SU-DHL-6 (cell line): ENCODE measurements at regions not wholly inside any gene's neighbourhood (a gene's known extent, or its start where the extent isn't known, plus 50 kb on each side); places are given as distances from the start of the nearest gene placed in this dataset.

Source experiments
- H2AFZ ChIP-seq: fragments of 200-600 bp; sonication (generic); 2 replicates; pipeline ENCODE4 v1.6.1; 2014; ENCODE audit warnings: low read depth, mild to moderate bottlenecking, moderate library complexity, mixed read lengths, antibody characterized with exemption, low read length; ENCODE audit not compliant: severe bottlenecking
- H3F3A ChIP-seq: fragments of 200-600 bp; shearing (Covaris generic); 2 replicates; pipeline ENCODE4 v1.6.0; 2016; ENCODE audit warnings: antibody characterized with exemption, mild to moderate bottlenecking; ENCODE audit not compliant: insufficient read depth
- H3K27ac ChIP-seq: fragments of 200-600 bp; sonication (generic); 2 replicates; pipeline ENCODE4 v1.5.1; 2016; ENCODE audit warnings: low read depth, mild to moderate bottlenecking, low read length, moderate library complexity, mixed read lengths
- H3K27me3 ChIP-seq: fragments of 200-600 bp; sonication (generic), shearing (Covaris generic); 2 replicates; pipeline ENCODE4 v1.6.0; 2014; ENCODE audit warnings: mild to moderate bottlenecking, low read length
- H3K36me3 ChIP-seq: fragments of 200-600 bp; sonication (generic); 2 replicates; pipeline ENCODE4 v1.6.1; 2014; ENCODE audit warnings: mild to moderate bottlenecking, low read length, mixed read lengths
- H3K4me2 ChIP-seq: fragments of 300-600, 200-600 bp; shearing (Covaris generic), sonication (generic); 2 replicates; pipeline ENCODE4 v1.6.0; 2014; ENCODE audit warnings: low read length, low read depth, mild to moderate bottlenecking; ENCODE audit not compliant: poor library complexity, severe bottlenecking
- H3K4me3 ChIP-seq: fragments of 200-600 bp; sonication (generic); 2 replicates; pipeline ENCODE4 v1.5.1; 2014; ENCODE audit warnings: antibody characterized with exemption, low read length, mild to moderate bottlenecking, mixed read lengths; ENCODE audit not compliant: insufficient read depth, poor library complexity, severe bottlenecking
- H3K79me2 ChIP-seq: fragments of 200-600 bp; sonication (generic); 2 replicates; pipeline ENCODE4 v1.6.1; 2014; ENCODE audit warnings: mild to moderate bottlenecking, low read length, moderate library complexity; ENCODE audit not compliant: insufficient read depth
- H3K9ac ChIP-seq: fragments of 200-600 bp; sonication (generic); 2 replicates; pipeline ENCODE4 v1.7.0; 2014; ENCODE audit warnings: mild to moderate bottlenecking, low read length
- H3K9me2 ChIP-seq: fragments of 200-600 bp; sonication (generic); replicated peaks from 2 replicates; pipeline ENCODE4 v1.6.1; 2014; ENCODE audit warnings: low read length; ENCODE audit not compliant: insufficient read depth
- H3K9me3 ChIP-seq: fragments of 200-600 bp; sonication (generic); 2 replicates; pipeline ENCODE4 v1.6.1; 2014; ENCODE audit warnings: low read length, mixed read lengths; ENCODE audit not compliant: insufficient read depth
- H4K20me1 ChIP-seq: fragments of 200-600 bp; sonication (generic); 2 replicates; pipeline ENCODE4 v1.6.1; 2014; ENCODE audit warnings: low read depth, mild to moderate bottlenecking, antibody characterized with exemption, low read length, moderate library complexity, mixed read lengths
- CTCF ChIP-seq: fragments of 200-600 bp; sonication (generic); IDR thresholded peaks from one replicate; pipeline ENCODE4 v1.5.1; 2017; ENCODE audit warnings: antibody characterized with exemption, mild to moderate bottlenecking, low read length, moderate library complexity; ENCODE audit not compliant: insufficient read depth, poor library complexity, severe bottlenecking
- EZH2phosphoT487 ChIP-seq: fragments of 200-600 bp; sonication (generic), shearing (Covaris generic); conservative IDR thresholded peaks from 2 replicates; pipeline ENCODE4 v1.6.1; 2018; ENCODE audit warnings: mild to moderate bottlenecking, antibody characterized with exemption, low read length, moderate library complexity, mixed read lengths

- H3K27ac ChIP-seq: no peak overlapping the region
- no peak overlapping the region for H3K4me2 ChIP-seq
- TF ChIP-seq CTCF (no peak), EZH2phosphoT487 (no peak)
- no peaks in the 10 kb centered on the region for H3F3A ChIP-seq
- H3K36me3 ChIP-seq: no peaks in the 10 kb centered on the region
- no peaks in the 10 kb centered on the region for H3K79me2 ChIP-seq
- no peak overlapping the region for H2AFZ ChIP-seq
- H3K9ac ChIP-seq: no peak overlapping the region
- no peaks in the 10 kb centered on the region for H3K9me2 ChIP-seq
- H4K20me1 ChIP-seq: no peaks in the 10 kb centered on the region
- H3K9me3 ChIP-seq: peaks cover 8% of the 10 kb centered on the region; the same call in 1 of the 2 replicates
- no peaks in the 10 kb centered on the region for H3K27me3 ChIP-seq
- H3K4me3 ChIP-seq: no peak overlapping the region
Observed at GRCh38 chr1:105891308-105891707, 1165.2 kb upstream of the PRMT6 start.

GRCh38 chr1:105894006-105894405 is 1162.5 kb upstream of the PRMT6 start:
- no peak for TF ChIP-seq CTCF
- Histone ChIP-seq H3K4me3 (no peak overlapping the region), H3K27me3 (no peaks in the 10 kb centered on the region), H2AFZ (no peak overlapping the region), H3K79me2 (no peaks in the 10 kb centered on the region), H4K20me1 (no peaks in the 10 kb centered on the region), H3K9me2 (no peaks in the 10 kb centered on the region), H3K9me3 (peaks cover 12% of the 10 kb centered on the region; the same call in 1 of the 2 replicates), H3K4me2 (no peak overlapping the region), H3F3A (no peaks in the 10 kb centered on the region), H3K27ac (no peak overlapping the region), H3K36me3 (no peaks in the 10 kb centered on the region), H3K9ac (no peak overlapping the region)

- Histone ChIP-seq H3F3A (no peaks in the 10 kb centered on the region), H3K4me2 (no peak overlapping the region), H3K9me2 (no peaks in the 10 kb centered on the region), H2AFZ (no peak overlapping the region), H3K9me3 (no peaks in the 10 kb centered on the region), H3K4me3 (no peak overlapping the region), H3K27me3 (no peaks in the 10 kb centered on the region), H3K79me2 (no peaks in the 10 kb centered on the region), H3K9ac (no peak overlapping the region), H4K20me1 (no peaks in the 10 kb centered on the region), H3K27ac (no peak overlapping the region), H3K36me3 (no peaks in the 10 kb centered on the region)
- TF ChIP-seq EZH2phosphoT487 (no peak), CTCF (no peak)
Observed at GRCh38 chr1:105909811-105910210, 1146.7 kb upstream of the PRMT6 start.

GRCh38 chr1:105914403-105914802 is 1142.1 kb upstream of the PRMT6 start:
- H3K9ac ChIP-seq: no peak overlapping the region
- no peak overlapping the region for H2AFZ ChIP-seq
- no peaks in the 10 kb centered on the region for H3K36me3 ChIP-seq

More at GRCh38 chr1:105914403-105914802, 1142.1 kb upstream of the PRMT6 start:
- Histone ChIP-seq H3K27ac (no peak overlapping the region), H4K20me1 (no peaks in the 10 kb centered on the region), H3K4me2 (no peak overlapping the region), H3K9me2 (no peaks in the 10 kb centered on the region), H3K4me3 (no peak overlapping the region), H3K79me2 (no peaks in the 10 kb centered on the region), H3F3A (no peaks in the 10 kb centered on the region), H3K9me3 (no peaks in the 10 kb centered on the region), H3K27me3 (no peaks in the 10 kb centered on the region)
- TF ChIP-seq CTCF (no peak), EZH2phosphoT487 (no peak)
